IMR-90 (cell line): ENCODE measurements at regions not wholly inside any gene's neighbourhood (a gene's known extent, or its start where the extent isn't known, plus 50 kb on each side); places are given as distances from the start of the nearest gene placed in this dataset.

Source experiments
- ATAC-seq: fragments of 200-7000 bp; cut with Tn5 transposase; 2 replicates; pipeline ENCODE4 v1.9.1; 2020; ENCODE audit warnings: low read depth, mild to moderate bottlenecking, moderate library complexity
- BruUV-seq: library from RNA; stranded (reverse); fragments of 400-500 nt; replicated peaks from 2 replicates; lab custom pipeline; 2021; lab: Mats Ljungman, UMichigan
- CTCF ChIA-PET: fragments of 300-600 bp; formaldehyde crosslinking; extraction: SDS; loops from one replicate; lab custom pipeline; 2021; ENCODE audit warnings: antibody characterized with exemption; lab: Yijun Ruan, JAX
- POLR2A ChIA-PET: fragments of 300-600 bp; sonication (Branson Sonifier 250); formaldehyde crosslinking; loops from one replicate; lab custom pipeline; 2022; ENCODE audit warnings: antibody characterized with exemption; ENCODE audit not compliant: unreplicated experiment; lab: Charles Lee
- DNase-seq: peaks from one replicate; pipeline ENCODE4 v3.0.0; 2013
- H2AFZ ChIP-seq: replicated peaks from 2 replicates; pipeline ENCODE3; 2013; ENCODE audit warnings: low read length, mild to moderate bottlenecking; ENCODE audit not compliant: poor library complexity
- H2AK5ac ChIP-seq: 2 replicates; pipeline ENCODE4 v1.6.1; 2013; ENCODE audit warnings: low read depth, low read length, inconsistent platforms
- H2AK9ac ChIP-seq: replicated peaks from 2 replicates; pipeline ENCODE3; 2013; ENCODE audit warnings: mild to moderate bottlenecking, low read depth, low read length, moderate library complexity; ENCODE audit not compliant: poor library complexity
- H2BK120ac ChIP-seq: 2 replicates; pipeline ENCODE4 v1.6.1; 2013; ENCODE audit warnings: low read depth, low read length, inconsistent platforms
- H2BK15ac ChIP-seq: 3 replicates; pipeline ENCODE4 v1.6.1; 2013; ENCODE audit warnings: low read depth, low read length, inconsistent platforms
- H2BK20ac ChIP-seq: 2 replicates; pipeline ENCODE4 v1.6.1; 2013; ENCODE audit warnings: low read depth, mild to moderate bottlenecking, inconsistent platforms, low read length, moderate library complexity
- H2BK5ac ChIP-seq: 2 replicates; pipeline ENCODE4 v1.6.1; 2013; ENCODE audit warnings: mild to moderate bottlenecking, low read depth, low read length, inconsistent platforms; ENCODE audit not compliant: poor library complexity, severe bottlenecking
- H3K14ac ChIP-seq: replicated peaks from 2 replicates; pipeline ENCODE4 v1.6.1; 2013; ENCODE audit warnings: low read depth, low read length, inconsistent platforms
- H3K18ac ChIP-seq: 2 replicates; pipeline ENCODE4 v1.6.1; 2013; ENCODE audit warnings: low read depth, low read length, control low read depth
- H3K23ac ChIP-seq: 2 replicates; pipeline ENCODE4 v1.6.1; 2013; ENCODE audit warnings: low read depth, low read length, inconsistent platforms
- H3K27ac ChIP-seq: 2 replicates; pipeline ENCODE4 v1.5.1; 2013; ENCODE audit warnings: mild to moderate bottlenecking, control low read depth, low read length; ENCODE audit not compliant: insufficient read depth
- H3K27me3 ChIP-seq: 2 replicates; pipeline ENCODE4 v1.6.1; 2013; ENCODE audit warnings: low read length; ENCODE audit not compliant: control insufficient read depth, insufficient read depth
- H3K36me3 ChIP-seq: 2 replicates; pipeline ENCODE4 v1.6.1; 2013; ENCODE audit warnings: low read length, mixed read lengths; ENCODE audit not compliant: control insufficient read depth, insufficient read depth
- H3K4ac ChIP-seq: 2 replicates; pipeline ENCODE4 v1.6.1; 2013; ENCODE audit warnings: low read depth, low read length, inconsistent platforms
- H3K4me1 ChIP-seq: 2 replicates; pipeline ENCODE4 v1.6.1; 2013; ENCODE audit warnings: low read length, mixed read lengths; ENCODE audit not compliant: control insufficient read depth, insufficient read depth
- H3K4me2 ChIP-seq: 2 replicates; pipeline ENCODE4 v1.6.1; 2013; ENCODE audit warnings: low read depth, mild to moderate bottlenecking, control low read depth, low read length, moderate library complexity
- H3K4me3 ChIP-seq: 2 replicates; pipeline ENCODE4 v1.5.1; 2013; ENCODE audit warnings: low read depth, mild to moderate bottlenecking, control low read depth, low read length, moderate library complexity; ENCODE audit not compliant: insufficient read depth
- H3K56ac ChIP-seq: 2 replicates; pipeline ENCODE4 v1.6.1; 2013; ENCODE audit warnings: low read length, inconsistent platforms; ENCODE audit not compliant: insufficient read depth; ENCODE audit errors: extremely low read depth
- H3K79me1 ChIP-seq, 2 experiments: 2 replicates each; pipeline ENCODE4 v1.6.1; 2013; ENCODE audit warnings: low read length in 2 of 2, inconsistent platforms in 1 of 2, low read depth in 1 of 2
- H3K9ac ChIP-seq: 2 replicates; pipeline ENCODE4 v1.6.1; 2013; ENCODE audit warnings: low read depth, low read length, control low read depth
- H3K9me1 ChIP-seq: 2 replicates; pipeline ENCODE4 v1.6.1; 2013; ENCODE audit warnings: low read length, inconsistent platforms; ENCODE audit not compliant: insufficient read depth
- H3K9me3 ChIP-seq: 2 replicates; pipeline ENCODE4 v1.6.1; 2013; ENCODE audit warnings: low read length; ENCODE audit not compliant: control insufficient read depth, insufficient read depth
- H4K20me1 ChIP-seq: 2 replicates; pipeline ENCODE4 v1.6.1; 2013; ENCODE audit warnings: low read length, inconsistent platforms; ENCODE audit not compliant: insufficient read depth
- H4K5ac ChIP-seq: 2 replicates; pipeline ENCODE4 v1.6.1; 2013; ENCODE audit warnings: mild to moderate bottlenecking, low read depth, low read length, control low read depth
- H4K8ac ChIP-seq, 2 experiments: 2 replicates each; pipeline ENCODE4 v1.6.1; 2013; ENCODE audit warnings: low read depth in 2 of 2, low read length in 2 of 2, control low read depth in 1 of 2, inconsistent platforms in 1 of 2
- H4K91ac ChIP-seq: 2 replicates; pipeline ENCODE4 v1.6.1; 2013; ENCODE audit warnings: low read depth, low read length, inconsistent platforms; ENCODE audit not compliant: insufficient read depth
- CHD1 ChIP-seq: IDR thresholded peaks from 2 replicates; pipeline ENCODE4 v1.6.1; 2012; ENCODE audit warnings: low read depth, low read length, improper control_type of control experiment
- WGBS, 2 experiments: methylation state at CpG; one replicate each; pipeline versions ENCODE4 v1.1.5 to v1.1.7; 2013; ENCODE audit warnings: missing lambda C conversion rate in 2 of 2; ENCODE audit not compliant: insufficient read length in 1 of 2; ENCODE audit errors: extremely low coverage in 2 of 2; 5-methylcytosine and 5-hydroxymethylcytosine counted together
- dilution Hi-C: fragments of 300-500 bp; cut with HindIII; formaldehyde crosslinking; loops from one replicate; pipeline ENCODE4 v1.14.3; 2018; ENCODE audit warnings: low sequenced_read_pairs; ENCODE audit not compliant: unreplicated experiment
- in situ Hi-C: fragments of 300-500 bp; cut with MboI; formaldehyde crosslinking; loops from 3 replicates; pipeline ENCODE4 v1.14.3; 2019; ENCODE audit warnings: low sequenced_read_pairs, inconsistent platforms, mixed read lengths
- intact Hi-C: fragments of 100-400 bp; cut with micrococcal nuclease; formaldehyde crosslinking; loops from 2 replicates; pipeline ENCODE4 v1.10.0; 2022

- ChIA-PET POLR2A (no interaction called here), CTCF (no interaction called here)
- Histone ChIP-seq H3K27ac (no peak overlapping the region), H4K91ac (no peak overlapping the region), H2BK15ac (no peak overlapping the region), H3K79me1 (no peaks in the 10 kb centered on the region), H2BK20ac (no peak overlapping the region), H3K14ac (no peak overlapping the region), H3K9me3 (no peaks in the 10 kb centered on the region; the same call in 1 of the 2 replicates), H3K56ac (no peak overlapping the region), H2AK5ac (no peak overlapping the region), H4K20me1 (no peaks in the 10 kb centered on the region), H3K4me1 (no peaks in the 10 kb centered on the region), H4K5ac (no peak overlapping the region), H3K4me3 (no peak overlapping the region), H3K9ac (no peak overlapping the region), H3K9me1 (no peaks in the 10 kb centered on the region), H2BK120ac (no peak overlapping the region), H2AFZ (no peak overlapping the region), H2BK5ac (no peak overlapping the region), H2AK9ac (no peak overlapping the region), H3K4ac (no peak overlapping the region), H4K8ac (no peak overlapping the region), H3K4me2 (no peak overlapping the region), H3K18ac (no peak overlapping the region), H3K23ac (no peak overlapping the region), H3K36me3 (no peaks in the 10 kb centered on the region), H3K27me3 (no peaks in the 10 kb centered on the region)
- ATAC-seq (no peak), DNase-seq (no peak)
- dilution Hi-C loops (no loop called here), intact Hi-C loops (no loop called here), in situ Hi-C loops (no loop called here)
- no peak for TF ChIP-seq CHD1
- BruUV-seq = no TSS peak
- WGBS, 2 experiments = 36% methylated on average over 2 of the region's 8 CpGs; no CpG with 5 or more reads in 1 of the 2 experiments
Observed at GRCh38 chr20:43262341-43262740, 72.6 kb upstream of the PTPRT start.
